ENCODE measurements at regions not wholly inside any gene's neighbourhood (a gene's known extent, or its start where the extent isn't known, plus 50 kb on each side); places are given as distances from the start of the nearest gene placed in this dataset.

GRCh38 chr19:32191921-32192320 lies 153.5 kb upstream of the ZNF507 start:
- H3K79me1 ChIP-seq (ENCODE audit: low read depth, low read length): no peaks in the 10 kb centered on the region
- H3K27me3 ChIP-seq (replicated peaks in 1 of 4; ENCODE audit: control insufficient read depth in 3 of 4, extremely low read depth in 1 of 4, insufficient read depth in 3 of 4, low read length in 3 of 4): no peaks in the 10 kb centered on the region
- H3K4me3 ChIP-seq (ENCODE audit: extremely low read depth in 1 of 4, insufficient read depth in 2 of 4, low read depth in 3 of 4, low read length in 4 of 4): no peak overlapping the region
- no peaks in the 10 kb centered on the region for H3K79me2 ChIP-seq (ENCODE audit: control insufficient read depth in 1 of 2, insufficient read depth in 2 of 2, low read length in 2 of 2)
- no peak overlapping the region for H2AK5ac ChIP-seq (ENCODE audit: low read depth, low read length)
- no peaks in the 10 kb centered on the region for H3K36me3 ChIP-seq (ENCODE audit: control insufficient read depth in 2 of 4, insufficient read depth in 4 of 4, low read length in 3 of 4)
- FAIRE-seq (no peak), DNase-seq (ENCODE audit: low read depth in 1 of 2, low spot score in 2 of 2) (no peak)
- H4K8ac ChIP-seq (ENCODE audit: extremely low read depth, insufficient read depth, low read length): no peak overlapping the region
- no peaks in the 10 kb centered on the region for H3K23me2 ChIP-seq (ENCODE audit: low read depth, low read length)
- no peak overlapping the region for H3K23ac ChIP-seq (ENCODE audit: insufficient read length)
- H2AFZ ChIP-seq (ENCODE audit: low read length): no peak overlapping the region
- no peaks in the 10 kb centered on the region for H3K9me3 ChIP-seq (ENCODE audit: insufficient read depth in 2 of 2, low read depth in 1 of 2, low read length in 1 of 2)
- H2BK20ac ChIP-seq (ENCODE audit: low read length): no peak overlapping the region
- CTCF ChIA-PET (ENCODE audit: partially characterized antibody): interaction anchor here (0.6 kb wide), 1 partner anchor 12 kb away, joined by 4 read pairs; no protein-coding TSS in a partner anchor
- no peak overlapping the region for H4K91ac ChIP-seq (replicated peaks; ENCODE audit: insufficient read length, low read length)
- H3K27ac ChIP-seq (ENCODE audit: low read depth, low read length): no peak overlapping the region
- H3K4me1 ChIP-seq (replicated peaks in 1 of 4; ENCODE audit: control insufficient read depth in 3 of 4, insufficient read depth in 4 of 4, low read length in 3 of 4): no peaks in the 10 kb centered on the region
- H2BK5ac ChIP-seq (ENCODE audit: low read depth, low read length): no peak overlapping the region
- no peak overlapping the region for H3K4ac ChIP-seq (replicated peaks; ENCODE audit: insufficient read length, low read depth, low read length)
- H3K56ac ChIP-seq (replicated peaks; ENCODE audit: insufficient read length, low read depth, low read length): no peak overlapping the region
- H3K4me2 ChIP-seq (ENCODE audit: insufficient read depth in 1 of 2, low read depth in 2 of 2, low read length in 2 of 2): no peak overlapping the region
- no peaks in the 10 kb centered on the region for H4K20me1 ChIP-seq (replicated peaks in 1 of 2; ENCODE audit: control insufficient read depth in 1 of 2, insufficient read depth in 2 of 2, low read length in 2 of 2)
- H2BK120ac ChIP-seq (replicated peaks; ENCODE audit: low read depth, low read length): no peak overlapping the region
- H4K5ac ChIP-seq (ENCODE audit: insufficient read length, low read depth, low read length): no peak overlapping the region
- no peak overlapping the region for H3K14ac ChIP-seq (ENCODE audit: insufficient read length)
- POLR2A ChIA-PET (ENCODE audit: partially characterized antibody): no interaction called here
- H2BK12ac ChIP-seq (ENCODE audit: low read depth, low read length): no peak overlapping the region
- no peak overlapping the region for H3K9ac ChIP-seq (replicated peaks in 1 of 4; ENCODE audit: extremely low read depth in 1 of 4, low read depth in 3 of 4, low read length in 3 of 4)
- WGBS, 2 experiments (ENCODE audit: extremely low coverage in 1 of 2, insufficient coverage in 1 of 2, insufficient read length in 1 of 2, insufficient replicate concordance in 2 of 2, low coverage in 1 of 2, low lambda C conversion rate in 2 of 2, missing lambda C conversion rate in 1 of 2): 94% methylated on average over 3 of the region's 3 CpGs; no CpG with 5 or more reads in 1 of the 2 experiments
- H2BK15ac ChIP-seq (ENCODE audit: low read length): no peak overlapping the region
- H3K18ac ChIP-seq (ENCODE audit: extremely low read depth, low read length): no peak overlapping the region
- TF ChIP-seq SIX5 (IDR thresholded peaks at IDR 0.05; ENCODE audit: low read depth, low read length) (no peak), SIN3A (conservative IDR thresholded peaks at IDR 0.05 in 1 of 2, IDR thresholded peaks at IDR 0.05 in 1 of 2; ENCODE audit: low read depth in 1 of 2, low read length in 2 of 2) (no peak), ASH2L (IDR thresholded peaks at IDR 0.05; ENCODE audit: low read length) (no peak), POLR2AphosphoS5 (IDR thresholded peaks at IDR 0.05; ENCODE audit: low read depth, low read length) (no peak), CBX5 (IDR thresholded peaks at IDR 0.05; ENCODE audit: low read depth, low read length) (no peak), FOSL1 (IDR thresholded peaks at IDR 0.05; ENCODE audit: insufficient read depth, low read depth, low read length) (no peak), TAF7 (optimal IDR thresholded peaks at IDR 0.05; ENCODE audit: borderline replicate concordance, low read depth, low read length) (no peak), POU5F1 (IDR thresholded peaks at IDR 0.05; ENCODE audit: low read depth, low read length) (no peak), POLR2A (IDR thresholded peaks at IDR 0.05; ENCODE audit: control extremely low read depth in 1 of 2, low read depth in 2 of 2, low read length in 2 of 2) (no peak), TEAD4 (IDR thresholded peaks at IDR 0.05; ENCODE audit: low read depth, low read length) (no peak), ATF2 (IDR thresholded peaks at IDR 0.05; ENCODE audit: low read length) (no peak), JUND (IDR thresholded peaks at IDR 0.05; ENCODE audit: low read length) (no peak)
